HL-60 (cell line): ENCODE measurements at regions not wholly inside any gene's neighbourhood (a gene's known extent, or its start where the extent isn't known, plus 50 kb on each side); places are given as distances from the start of the nearest gene placed in this dataset.

Experiments used
- DNase-seq, 2 experiments: peaks; one replicate each; pipeline ENCODE4 v3.0.0-alpha.2; 2010 to 2020; ENCODE audit warnings: low read depth in 1 of 2, low spot score in 1 of 2
- H3K27ac ChIP-seq: fragments of 250-450 bp; sonication (Bioruptor Pico); replicated peaks from 2 replicates; pipeline ENCODE4 v1.5.1; 2020; ENCODE audit warnings: mild to moderate bottlenecking, moderate library complexity
- H3K27me3 ChIP-seq: fragments of 250-450 bp; sonication (Bioruptor Pico); 2 replicates; pipeline ENCODE4 v1.5.1; 2021; ENCODE audit warnings: mild to moderate bottlenecking, moderate library complexity; ENCODE audit not compliant: insufficient read depth, poor library complexity, severe bottlenecking
- H3K4me3 ChIP-seq: replicated peaks from 2 replicates; pipeline ENCODE4 v1.5.1; 2011; ENCODE audit warnings: mild to moderate bottlenecking, control low read depth, low read length; ENCODE audit not compliant: insufficient read depth
- GABPA ChIP-seq: IDR thresholded peaks from 2 replicates; pipeline ENCODE4 v1.6.1; 2012; ENCODE audit warnings: low read depth
- POLR2AphosphoS5 ChIP-seq: IDR thresholded peaks from 2 replicates; pipeline ENCODE4 v1.6.1; 2012; ENCODE audit warnings: low read depth
- SPI1 ChIP-seq: IDR thresholded peaks from 2 replicates; pipeline ENCODE4 v1.6.1; 2012; ENCODE audit warnings: low read depth, mild to moderate bottlenecking, borderline replicate concordance
- TF ChIP-seq, protein P1 (sequence below): IDR thresholded peaks from 2 replicates; pipeline ENCODE4 v1.6.1; 2012; ENCODE audit warnings: low read depth; ENCODE audit not compliant: insufficient replicate concordance
- TF ChIP-seq, protein P2 (sequence below): IDR thresholded peaks from one replicate; pipeline ENCODE4 v1.5.1; 2011; ENCODE audit warnings: low read length, control low read depth, inconsistent platforms; ENCODE audit not compliant: insufficient read depth

DNA sequence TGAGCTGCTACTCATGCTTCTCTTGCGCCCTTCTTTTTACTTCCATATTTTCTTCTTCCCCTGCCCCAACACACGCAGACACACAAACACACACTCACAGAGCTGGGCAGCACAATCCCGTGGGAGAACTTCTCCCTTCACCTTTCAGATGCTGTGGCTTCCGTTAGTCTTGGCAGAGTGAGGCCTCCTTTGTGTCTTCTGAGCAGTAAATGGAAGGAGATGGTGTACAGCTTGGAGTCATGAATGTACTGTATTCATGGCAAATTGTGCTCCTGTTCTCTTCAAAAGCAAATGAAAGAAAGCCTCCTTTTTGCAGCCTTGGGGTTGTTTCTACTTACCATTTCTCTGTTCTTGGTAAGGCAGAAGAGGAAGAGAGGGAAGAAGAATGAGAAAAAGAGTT lies 456.6 kb upstream of the TLE4 start:
- DNase-seq = no peak
- TF ChIP-seq, protein P1, sequence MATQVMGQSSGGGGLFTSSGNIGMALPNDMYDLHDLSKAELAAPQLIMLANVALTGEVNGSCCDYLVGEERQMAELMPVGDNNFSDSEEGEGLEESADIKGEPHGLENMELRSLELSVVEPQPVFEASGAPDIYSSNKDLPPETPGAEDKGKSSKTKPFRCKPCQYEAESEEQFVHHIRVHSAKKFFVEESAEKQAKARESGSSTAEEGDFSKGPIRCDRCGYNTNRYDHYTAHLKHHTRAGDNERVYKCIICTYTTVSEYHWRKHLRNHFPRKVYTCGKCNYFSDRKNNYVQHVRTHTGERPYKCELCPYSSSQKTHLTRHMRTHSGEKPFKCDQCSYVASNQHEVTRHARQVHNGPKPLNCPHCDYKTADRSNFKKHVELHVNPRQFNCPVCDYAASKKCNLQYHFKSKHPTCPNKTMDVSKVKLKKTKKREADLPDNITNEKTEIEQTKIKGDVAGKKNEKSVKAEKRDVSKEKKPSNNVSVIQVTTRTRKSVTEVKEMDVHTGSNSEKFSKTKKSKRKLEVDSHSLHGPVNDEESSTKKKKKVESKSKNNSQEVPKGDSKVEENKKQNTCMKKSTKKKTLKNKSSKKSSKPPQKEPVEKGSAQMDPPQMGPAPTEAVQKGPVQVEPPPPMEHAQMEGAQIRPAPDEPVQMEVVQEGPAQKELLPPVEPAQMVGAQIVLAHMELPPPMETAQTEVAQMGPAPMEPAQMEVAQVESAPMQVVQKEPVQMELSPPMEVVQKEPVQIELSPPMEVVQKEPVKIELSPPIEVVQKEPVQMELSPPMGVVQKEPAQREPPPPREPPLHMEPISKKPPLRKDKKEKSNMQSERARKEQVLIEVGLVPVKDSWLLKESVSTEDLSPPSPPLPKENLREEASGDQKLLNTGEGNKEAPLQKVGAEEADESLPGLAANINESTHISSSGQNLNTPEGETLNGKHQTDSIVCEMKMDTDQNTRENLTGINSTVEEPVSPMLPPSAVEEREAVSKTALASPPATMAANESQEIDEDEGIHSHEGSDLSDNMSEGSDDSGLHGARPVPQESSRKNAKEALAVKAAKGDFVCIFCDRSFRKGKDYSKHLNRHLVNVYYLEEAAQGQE = no peak
- TF ChIP-seq POLR2AphosphoS5 = no peak
- no peak for TF ChIP-seq GABPA
- no peak for TF ChIP-seq SPI1
- TF ChIP-seq, protein P2, sequence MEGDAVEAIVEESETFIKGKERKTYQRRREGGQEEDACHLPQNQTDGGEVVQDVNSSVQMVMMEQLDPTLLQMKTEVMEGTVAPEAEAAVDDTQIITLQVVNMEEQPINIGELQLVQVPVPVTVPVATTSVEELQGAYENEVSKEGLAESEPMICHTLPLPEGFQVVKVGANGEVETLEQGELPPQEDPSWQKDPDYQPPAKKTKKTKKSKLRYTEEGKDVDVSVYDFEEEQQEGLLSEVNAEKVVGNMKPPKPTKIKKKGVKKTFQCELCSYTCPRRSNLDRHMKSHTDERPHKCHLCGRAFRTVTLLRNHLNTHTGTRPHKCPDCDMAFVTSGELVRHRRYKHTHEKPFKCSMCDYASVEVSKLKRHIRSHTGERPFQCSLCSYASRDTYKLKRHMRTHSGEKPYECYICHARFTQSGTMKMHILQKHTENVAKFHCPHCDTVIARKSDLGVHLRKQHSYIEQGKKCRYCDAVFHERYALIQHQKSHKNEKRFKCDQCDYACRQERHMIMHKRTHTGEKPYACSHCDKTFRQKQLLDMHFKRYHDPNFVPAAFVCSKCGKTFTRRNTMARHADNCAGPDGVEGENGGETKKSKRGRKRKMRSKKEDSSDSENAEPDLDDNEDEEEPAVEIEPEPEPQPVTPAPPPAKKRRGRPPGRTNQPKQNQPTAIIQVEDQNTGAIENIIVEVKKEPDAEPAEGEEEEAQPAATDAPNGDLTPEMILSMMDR = no peak
- H3K27me3 ChIP-seq = no peaks in the 10 kb centered on the region
- H3K4me3 ChIP-seq = no peak overlapping the region
- no peak overlapping the region for H3K27ac ChIP-seq

DNA sequence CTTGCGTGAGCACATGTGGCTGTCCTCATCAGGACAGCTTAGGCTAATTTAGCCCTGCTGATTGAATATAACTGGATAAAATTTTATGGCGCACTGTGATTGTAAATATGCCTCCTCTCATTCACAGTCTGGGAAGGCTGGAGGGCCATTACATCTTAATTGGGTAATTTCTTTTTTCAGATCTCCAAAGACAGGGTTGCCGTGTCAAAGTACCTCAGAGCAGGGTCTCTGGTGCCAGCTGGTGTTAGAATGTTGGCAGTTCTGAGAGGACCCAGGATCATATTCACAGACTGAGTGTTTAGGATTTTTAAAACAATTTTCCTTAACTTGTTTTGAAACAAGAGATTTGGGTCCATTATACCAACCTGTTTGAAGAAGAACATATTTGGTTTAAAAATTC lies 455.7 kb upstream of the TLE4 start:
- H3K4me3 ChIP-seq = no peak overlapping the region
- TF ChIP-seq, protein P2 = no peak
- no peak for TF ChIP-seq POLR2AphosphoS5
- TF ChIP-seq GABPA = no peak
- TF ChIP-seq, protein P1 = no peak
- TF ChIP-seq SPI1 = no peak
- no peak for DNase-seq
- no peak overlapping the region for H3K27ac ChIP-seq
- no peaks in the 10 kb centered on the region for H3K27me3 ChIP-seq

DNA sequence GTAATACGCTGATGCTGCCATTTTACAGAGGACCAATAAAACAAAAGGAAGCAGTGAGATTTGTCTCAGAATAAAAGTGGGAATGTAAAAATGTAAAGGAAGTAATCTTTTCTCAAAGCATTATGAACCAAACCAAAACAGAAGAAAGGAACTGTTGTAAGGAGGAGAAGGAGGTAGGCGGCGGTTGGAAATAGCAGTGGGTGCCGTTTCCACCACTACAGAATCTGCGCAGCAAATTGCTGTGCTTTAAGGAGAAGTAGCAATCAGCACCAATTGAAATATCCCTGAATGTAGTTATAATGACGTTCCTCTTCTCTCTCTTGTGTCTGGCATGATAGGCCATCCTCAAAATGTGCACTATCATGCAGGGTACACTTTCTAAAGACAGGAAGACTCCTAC lies 455.1 kb upstream of the TLE4 start:
- no peak for TF ChIP-seq POLR2AphosphoS5
- TF ChIP-seq, protein P1 = no peak
- TF ChIP-seq, protein P2 = no peak
- no peak for TF ChIP-seq GABPA
- TF ChIP-seq SPI1 = no peak
- Histone ChIP-seq H3K4me3 (no peak overlapping the region), H3K27ac (no peak overlapping the region), H3K27me3 (peaks cover 2% of the 10 kb centered on the region)
- no peak for DNase-seq
